ENCODE measurements at regions not wholly inside any gene's neighbourhood (a gene's known extent, or its start where the extent isn't known, plus 50 kb on each side); places are given as distances from the start of the nearest gene placed in this dataset.

- DNase-seq: no peak
These were observed 58.6 kb upstream of the OSR1 start for GRCh38 chr2:19416784-19417684.

- no peak for DNase-seq
These were observed 57.7 kb upstream of the OSR1 start for GRCh38 chr2:19416083-19416482.

- DNase-seq: no peak
These were observed 50.6 kb upstream of the OSR1 start for GRCh38 chr2:19409046-19409445.

DNA sequence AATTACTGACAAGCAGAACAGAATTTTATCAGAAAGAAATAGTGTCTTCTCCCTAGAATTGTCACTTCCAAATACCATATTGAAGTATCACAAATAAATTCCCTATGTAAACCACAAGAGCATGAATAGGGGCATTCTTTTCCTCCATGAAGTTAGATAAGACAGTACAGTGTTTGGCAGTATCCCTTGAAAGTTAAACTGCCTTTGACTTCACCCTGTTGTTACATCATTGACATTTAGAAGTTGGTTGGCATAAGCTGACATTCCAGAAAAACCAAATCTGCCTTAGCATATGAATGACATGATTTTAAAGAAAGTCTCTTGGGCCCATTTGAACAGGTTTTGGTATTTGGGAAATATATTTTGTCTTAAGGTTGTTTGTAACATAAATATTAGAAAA, 50.2 kb upstream of the OSR1 start:
- DNase-seq: no peak
